HEK293T (cell line): ENCODE measurements at regions not wholly inside any gene's neighbourhood (a gene's known extent, or its start where the extent isn't known, plus 50 kb on each side); places are given as distances from the start of the nearest gene placed in this dataset.

Experiments
- ARNT ChIP-seq: fragments of 450-650 bp; IDR thresholded peaks from 2 replicates; pipeline ENCODE4 v1.6.1; 2017; ENCODE audit warnings: mild to moderate bottlenecking
- BHLHE40 ChIP-seq: fragments of 450-650 bp; IDR thresholded peaks from 2 replicates; pipeline ENCODE4 v1.6.1; 2016; ENCODE audit warnings: mild to moderate bottlenecking, moderate library complexity, borderline replicate concordance
- FOXA1 ChIP-seq: fragments of 450-650 bp; IDR thresholded peaks from 2 replicates; pipeline ENCODE4 v1.6.1; 2016; ENCODE audit warnings: mild to moderate bottlenecking
- FOXM1 ChIP-seq: fragments of 450-650 bp; IDR thresholded peaks from 2 replicates; pipeline ENCODE4 v1.6.1; 2017; ENCODE audit warnings: mild to moderate bottlenecking, borderline replicate concordance
- HDGF ChIP-seq: fragments of 450-650 bp; IDR thresholded peaks from 2 replicates; pipeline ENCODE4 v1.6.1; 2017; ENCODE audit warnings: antibody characterized with exemption, borderline replicate concordance
- L3MBTL2 ChIP-seq: fragments of 450-650 bp; conservative IDR thresholded peaks from 2 replicates; pipeline ENCODE4 v1.6.1; 2016; ENCODE audit warnings: mild to moderate bottlenecking
- LEF1 ChIP-seq: fragments of 450-650 bp; IDR thresholded peaks from 2 replicates; pipeline ENCODE4 v1.6.1; 2017; ENCODE audit warnings: mild to moderate bottlenecking, borderline replicate concordance
- NFRKB ChIP-seq: fragments of 450-650 bp; IDR thresholded peaks from 2 replicates; pipeline ENCODE4 v1.6.1; 2016; ENCODE audit warnings: mild to moderate bottlenecking, moderate library complexity
- PKNOX1 ChIP-seq: fragments of 450-650 bp; IDR thresholded peaks from 2 replicates; pipeline ENCODE4 v1.6.1; 2016
- SP1 ChIP-seq: fragments of 450-650 bp; IDR thresholded peaks from 2 replicates; pipeline ENCODE4 v1.6.1; 2017
- SUZ12 ChIP-seq: fragments of 450-650 bp; IDR thresholded peaks from 2 replicates; pipeline ENCODE4 v1.6.1; 2016; ENCODE audit warnings: mild to moderate bottlenecking
- TARDBP ChIP-seq: fragments of 450-650 bp; IDR thresholded peaks from 2 replicates; pipeline ENCODE4 v1.6.1; 2016

- TF ChIP-seq PKNOX1 (no peak), FOXM1 (no peak), NFRKB (no peak), FOXA1 (no peak), SP1 (no peak), HDGF (no peak), SUZ12 (no peak), TARDBP (no peak), ARNT (no peak), BHLHE40 (no peak), L3MBTL2 (no peak), LEF1 (no peak)
These were observed 128.8 kb upstream of the TMEM132C start for GRCh38 chr12:128138125-128138524.
